ENCODE measurements at regions not wholly inside any gene's neighbourhood (a gene's known extent, or its start where the extent isn't known, plus 50 kb on each side); places are given as distances from the start of the nearest gene placed in this dataset.

- no peak overlapping the region for H3K27ac ChIP-seq
- no peak for TF ChIP-seq ZFX (IDR thresholded peaks at IDR 0.05)
- no peak for TF ChIP-seq CTCF (conservative IDR thresholded peaks at IDR 0.05)
Measured at GRCh38 chr11:123292647-123293046, 97.6 kb upstream of the CLMP start.

- H3K27ac ChIP-seq, result no peak overlapping the region
- TF ChIP-seq ZFX (IDR thresholded peaks at IDR 0.05) (no peak), CTCF (conservative IDR thresholded peaks at IDR 0.05) (no peak)
Measured at GRCh38 chr11:123291201-123291869, 96.3 kb upstream of the CLMP start.

- no peak overlapping the region for H3K27ac ChIP-seq
- no peak for TF ChIP-seq ZFX (IDR thresholded peaks at IDR 0.05)
- TF ChIP-seq CTCF (conservative IDR thresholded peaks at IDR 0.05), result no peak
Measured at GRCh38 chr11:123286761-123287160, 91.7 kb upstream of the CLMP start.

GRCh38 chr11:123286255-123286654, 91.2 kb upstream of the CLMP start:
- no peak overlapping the region for H3K27ac ChIP-seq
- no peak for TF ChIP-seq CTCF (conservative IDR thresholded peaks at IDR 0.05)
- no peak for TF ChIP-seq ZFX (IDR thresholded peaks at IDR 0.05)

GRCh38 chr11:123284454-123284853, 89.4 kb upstream of the CLMP start:
- no peak overlapping the region for H3K27ac ChIP-seq
- TF ChIP-seq CTCF (conservative IDR thresholded peaks at IDR 0.05) (no peak), ZFX (IDR thresholded peaks at IDR 0.05) (no peak)

GRCh38 chr11:123282597-123282996, 87.5 kb upstream of the CLMP start:
- no peak for TF ChIP-seq CTCF (conservative IDR thresholded peaks at IDR 0.05)
- no peak for TF ChIP-seq ZFX (IDR thresholded peaks at IDR 0.05)
- no peak overlapping the region for H3K27ac ChIP-seq

- no peak overlapping the region for H3K27ac ChIP-seq
- TF ChIP-seq CTCF (conservative IDR thresholded peaks at IDR 0.05) (no peak), ZFX (IDR thresholded peaks at IDR 0.05) (no peak)
Measured at GRCh38 chr11:123273616-123274015, 78.6 kb upstream of the CLMP start.

All from C4-2B (cell line).